GM19395 (cell line): ENCODE measurements at regions not wholly inside any gene's neighbourhood (a gene's known extent, or its start where the extent isn't known, plus 50 kb on each side); places are given as distances from the start of the nearest gene placed in this dataset.
A peak's percentile ranks its signal among the peaks of the same experiment; 100 is the strongest.
"Not testable (repeated sequence)": the region's sequence is repeated elsewhere in the genome, so short reads cannot be mapped to it uniquely, and the experiment has no call there.

Source experiments
- ATAC-seq: cut with Tn5 transposase; IDR thresholded peaks from one replicate; pipeline ENCODE4 v1.9.1; 2021; ENCODE audit warnings: mild to moderate bottlenecking, moderate library complexity; ENCODE audit not compliant: unreplicated experiment

GRCh38 chr6:126199466-126199865 is 140.4 kb upstream of the CENPW start:
- ATAC-seq, result no peak

GRCh38 chr6:126202707-126203106 is 137.2 kb upstream of the CENPW start:
- no peak for ATAC-seq

GRCh38 chr6:126204126-126204525 is 135.8 kb upstream of the CENPW start:
- no peak for ATAC-seq

- no peak for ATAC-seq
Measured at GRCh38 chr6:126204598-126204997, 135.3 kb upstream of the CENPW start.

- no peak for ATAC-seq
Measured at GRCh38 chr6:126206504-126207246, 133.2 kb upstream of the CENPW start.

GRCh38 chr6:126210398-126211075 is 129.4 kb upstream of the CENPW start:
- ATAC-seq, result no peak

GRCh38 chr6:126217497-126217896 is 122.4 kb upstream of the CENPW start:
- no peak for ATAC-seq

GRCh38 chr6:126220901-126221300 is 119.0 kb upstream of the CENPW start:
- ATAC-seq, result not testable (repeated sequence)

GRCh38 chr6:126227833-126228702 is 111.8 kb upstream of the CENPW start:
- ATAC-seq, result no peak

- ATAC-seq, result no peak
Measured at GRCh38 chr6:126232671-126233070, 107.2 kb upstream of the CENPW start.

GRCh38 chr6:126233192-126233591 is 106.7 kb upstream of the CENPW start:
- no peak for ATAC-seq

GRCh38 chr6:126235363-126235762 is 104.6 kb upstream of the CENPW start:
- no peak for ATAC-seq

GRCh38 chr6:126245077-126245476 is 94.8 kb upstream of the CENPW start:
- ATAC-seq, result no peak

- no peak for ATAC-seq
Measured at GRCh38 chr6:126252154-126252553, 87.8 kb upstream of the CENPW start.

- no peak for ATAC-seq
Measured at GRCh38 chr6:126253431-126253830, 86.5 kb upstream of the CENPW start.

GRCh38 chr6:126258150-126258549 is 81.8 kb upstream of the CENPW start:
- no peak for ATAC-seq

GRCh38 chr6:126261792-126262421 is 78.0 kb upstream of the CENPW start:
- no peak for ATAC-seq

- no peak for ATAC-seq
Measured at GRCh38 chr6:126264265-126264664, 75.7 kb upstream of the CENPW start.

GRCh38 chr6:126266664-126267063 is 73.3 kb upstream of the CENPW start:
- no peak for ATAC-seq

- no peak for ATAC-seq
Measured at GRCh38 chr6:126267626-126268025, 72.3 kb upstream of the CENPW start.

GRCh38 chr6:126268092-126268491 is 71.8 kb upstream of the CENPW start:
- peak; percentile 80 for ATAC-seq
